SK-N-SH treated with all-trans-retinoic acid at 6 μM for 48 hours (cell line): ENCODE measurements at regions not wholly inside any gene's neighbourhood (a gene's known extent, or its start where the extent isn't known, plus 50 kb on each side); places are given as distances from the start of the nearest gene placed in this dataset.

Experiments
- ATAC-seq: fragments of 200-7000 bp; cut with Tn5 transposase; 3 replicates; pipeline ENCODE4 v1.9.1; 2020; ENCODE audit warnings: mild to moderate bottlenecking, moderate library complexity
- ARNTL ChIP-seq: fragments of 450-650 bp; formaldehyde crosslinking; IDR thresholded peaks from 2 replicates; pipeline ENCODE4 v1.5.0; 2020; ENCODE audit warnings: low read depth, mild to moderate bottlenecking, moderate library complexity, borderline replicate concordance
- BACH2 ChIP-seq: fragments of 250-450 bp; sonication (Bioruptor Pico); IDR thresholded peaks from 2 replicates; pipeline ENCODE4 v1.9.0; 2021; ENCODE audit warnings: mild to moderate bottlenecking, borderline replicate concordance
- CREB5 ChIP-seq: fragments of 250-450 bp; sonication (Bioruptor Pico); IDR thresholded peaks from 2 replicates; pipeline ENCODE4 v1.5.1; 2020; ENCODE audit warnings: low read depth, mild to moderate bottlenecking, moderate library complexity
- CSDC2 ChIP-seq: fragments of 250-450 bp; sonication (Bioruptor Pico); IDR thresholded peaks from 2 replicates; pipeline ENCODE4 v1.5.0; 2020; ENCODE audit warnings: mild to moderate bottlenecking, moderate library complexity
- CSRNP3 ChIP-seq: fragments of 250-450 bp; sonication (Bioruptor Pico); IDR thresholded peaks from 2 replicates; pipeline ENCODE4 v1.5.1; 2021; ENCODE audit warnings: mild to moderate bottlenecking, moderate library complexity
- ISL1 ChIP-seq: fragments of 250-450 bp; sonication (Bioruptor Pico); IDR thresholded peaks from 2 replicates; pipeline ENCODE4 v2.1.2; 2022; ENCODE audit warnings: mild to moderate bottlenecking, moderate library complexity
- OSR1 ChIP-seq: fragments of 250-450 bp; sonication (Bioruptor Pico); IDR thresholded peaks from 2 replicates; pipeline ENCODE4 v1.8.0; 2022; ENCODE audit warnings: moderate library complexity, mild to moderate bottlenecking, inconsistent platforms
- PATZ1 ChIP-seq: fragments of 250-450 bp; sonication (Bioruptor Pico); IDR thresholded peaks from 2 replicates; pipeline ENCODE4 v1.8.0; 2020; ENCODE audit warnings: mild to moderate bottlenecking, moderate library complexity, borderline replicate concordance
- POU6F1 ChIP-seq: fragments of 250-450 bp; sonication (Bioruptor Pico); IDR thresholded peaks from 2 replicates; pipeline ENCODE4 v1.8.0; 2021; ENCODE audit warnings: low read depth, mild to moderate bottlenecking, moderate library complexity, borderline replicate concordance
- PPARA ChIP-seq: fragments of 250-450 bp; sonication (Bioruptor Pico); IDR thresholded peaks from 2 replicates; pipeline ENCODE4 v1.5.0; 2020; ENCODE audit warnings: mild to moderate bottlenecking, borderline replicate concordance
- RARB ChIP-seq: fragments of 250-450 bp; sonication (Bioruptor Pico); IDR thresholded peaks from 2 replicates; pipeline ENCODE4 v1.8.0; 2021; ENCODE audit warnings: mild to moderate bottlenecking, moderate library complexity
- SNAI2 ChIP-seq: fragments of 250-450 bp; sonication (Bioruptor Pico); IDR thresholded peaks from 2 replicates; pipeline ENCODE4 v1.5.0; 2020; ENCODE audit warnings: mild to moderate bottlenecking, moderate library complexity
- TCF4 ChIP-seq: fragments of 250-450 bp; sonication (Bioruptor Pico); IDR thresholded peaks from 2 replicates; pipeline ENCODE4 v1.8.0; 2021; ENCODE audit warnings: mild to moderate bottlenecking, moderate library complexity, borderline replicate concordance
- TOX ChIP-seq: fragments of 250-450 bp; sonication (Bioruptor Pico); IDR thresholded peaks from 2 replicates; pipeline ENCODE4 v1.8.0; 2021; ENCODE audit warnings: mild to moderate bottlenecking, moderate library complexity, borderline replicate concordance
- TSHZ2 ChIP-seq: fragments of 250-450 bp; sonication (Bioruptor Pico); IDR thresholded peaks from 2 replicates; pipeline ENCODE4 v1.5.0; 2020; ENCODE audit warnings: mild to moderate bottlenecking, moderate library complexity
- ZC3H10 ChIP-seq: fragments of 250-450 bp; sonication (Bioruptor Pico); IDR thresholded peaks from 2 replicates; pipeline ENCODE4 v1.5.1; 2021; ENCODE audit warnings: mild to moderate bottlenecking, moderate library complexity
- ZFP3 ChIP-seq: fragments of 250-450 bp; sonication (Bioruptor Pico); IDR thresholded peaks from 2 replicates; pipeline ENCODE4 v1.5.0; 2020; ENCODE audit warnings: mild to moderate bottlenecking, moderate library complexity
- ZFP30 ChIP-seq: fragments of 450-650 bp; formaldehyde crosslinking; IDR thresholded peaks from 2 replicates; pipeline ENCODE4 v1.5.0; 2022; ENCODE audit warnings: mild to moderate bottlenecking, moderate library complexity
- ZNF565 ChIP-seq: fragments of 450-650 bp; formaldehyde crosslinking; conservative IDR thresholded peaks from 2 replicates; pipeline ENCODE4 v1.5.0; 2020; ENCODE audit warnings: low read depth, mild to moderate bottlenecking, moderate library complexity
- ZNF70 ChIP-seq: fragments of 450-650 bp; formaldehyde crosslinking; IDR thresholded peaks from 2 replicates; pipeline ENCODE4 v1.5.0; 2020; ENCODE audit warnings: mild to moderate bottlenecking, moderate library complexity
- ZNF8 ChIP-seq: fragments of 450-650 bp; formaldehyde crosslinking; IDR thresholded peaks from 2 replicates; pipeline ENCODE4 v1.5.0; 2020; ENCODE audit warnings: mild to moderate bottlenecking, moderate library complexity

GRCh38 chr10:28890121-28890950, 213.0 kb downstream of the BAMBI start:
- TF ChIP-seq ZNF70 (CRISPR knock-in tag) (no peak), TCF4 (no peak), CREB5 (CRISPR knock-in tag) (no peak), OSR1 (CRISPR knock-in tag) (no peak), SNAI2 (CRISPR knock-in tag) (no peak), ZFP30 (CRISPR knock-in tag) (no peak), BACH2 (CRISPR knock-in tag) (no peak), ZFP3 (CRISPR knock-in tag) (no peak), RARB (CRISPR knock-in tag) (no peak), ZNF565 (CRISPR knock-in tag) (no peak), ZNF8 (CRISPR knock-in tag) (no peak), TOX (CRISPR knock-in tag) (no peak)
- ATAC-seq: no peak

- no peak for TF ChIP-seq CSRNP3 (CRISPR knock-in tag)
- TF ChIP-seq RARB (CRISPR knock-in tag): no peak
- TF ChIP-seq POU6F1: no peak
- TF ChIP-seq ZFP30 (CRISPR knock-in tag): no peak
- TF ChIP-seq CREB5 (CRISPR knock-in tag): no peak
- no peak for TF ChIP-seq ZC3H10 (CRISPR knock-in tag)
- no peak for TF ChIP-seq OSR1 (CRISPR knock-in tag)
- no peak for TF ChIP-seq ZNF70 (CRISPR knock-in tag)
- no peak for TF ChIP-seq TOX (CRISPR knock-in tag)
- TF ChIP-seq PPARA (CRISPR knock-in tag): no peak
- no peak for TF ChIP-seq PATZ1 (CRISPR knock-in tag)
- no peak for TF ChIP-seq SNAI2 (CRISPR knock-in tag)
- TF ChIP-seq CSDC2 (CRISPR knock-in tag): no peak
- no peak for TF ChIP-seq ARNTL (CRISPR knock-in tag)
- TF ChIP-seq ZNF8 (CRISPR knock-in tag): no peak
- no peak for TF ChIP-seq BACH2 (CRISPR knock-in tag)
- ATAC-seq: no peak
Observed at GRCh38 chr10:28891058-28891713, 213.9 kb downstream of the BAMBI start.

GRCh38 chr10:28892818-28893547, 215.7 kb downstream of the BAMBI start:
- ATAC-seq: peak; percentile 58
- TF ChIP-seq PPARA (CRISPR knock-in tag) (no peak), TSHZ2 (CRISPR knock-in tag) (no peak), TOX (CRISPR knock-in tag) (no peak), ISL1 (CRISPR knock-in tag) (peak; percentile 45), ZNF8 (CRISPR knock-in tag) (no peak), ZNF70 (CRISPR knock-in tag) (no peak), ARNTL (CRISPR knock-in tag) (no peak), CREB5 (CRISPR knock-in tag) (no peak)
